GM21515 (cell line): ENCODE measurements at regions not wholly inside any gene's neighbourhood (a gene's known extent, or its start where the extent isn't known, plus 50 kb on each side); places are given as distances from the start of the nearest gene placed in this dataset.

ENCODE experiments used
- ATAC-seq: cut with Tn5 transposase; IDR thresholded peaks from one replicate; pipeline ENCODE4 v1.9.1; 2021; ENCODE audit not compliant: unreplicated experiment

- no peak for ATAC-seq
These were observed 49.9 kb downstream of the SYNE3 start for GRCh38 chr14:95466506-95466905.

- no peak for ATAC-seq
These were observed 50.5 kb downstream of the SYNE3 start for GRCh38 chr14:95465936-95466335.

GRCh38 chr14:95465358-95465757 is 51.1 kb downstream of the SYNE3 start:
- ATAC-seq, result no peak

- ATAC-seq, result no peak
These were observed 51.9 kb downstream of the SYNE3 start for GRCh38 chr14:95464514-95464913.

GRCh38 chr14:95464103-95464502 is 52.3 kb downstream of the SYNE3 start:
- no peak for ATAC-seq

GRCh38 chr14:95463171-95463901 is 53.1 kb downstream of the SYNE3 start:
- ATAC-seq, result no peak

- ATAC-seq, result no peak
These were observed 54.0 kb downstream of the SYNE3 start for GRCh38 chr14:95462491-95462890.

- no peak for ATAC-seq
These were observed 55.6 kb downstream of the SYNE3 start for GRCh38 chr14:95460647-95461478.

GRCh38 chr14:95458906-95459305 is 57.5 kb downstream of the SYNE3 start:
- no peak for ATAC-seq

GRCh38 chr14:95458459-95458858 is 58.0 kb downstream of the SYNE3 start:
- no peak for ATAC-seq

- ATAC-seq, result no peak
These were observed 60.2 kb downstream of the SYNE3 start for GRCh38 chr14:95456281-95456680.

- no peak for ATAC-seq
These were observed 61.2 kb downstream of the SYNE3 start for GRCh38 chr14:95455246-95455645.

GRCh38 chr14:95453713-95453980 is 62.8 kb downstream of the SYNE3 start:
- no peak for ATAC-seq

- ATAC-seq, result no peak
These were observed 63.3 kb downstream of the SYNE3 start for GRCh38 chr14:95452893-95453712.

- ATAC-seq, result no peak
These were observed 64.1 kb downstream of the SYNE3 start for GRCh38 chr14:95452176-95452892.

GRCh38 chr14:95449131-95449530 is 67.3 kb downstream of the SYNE3 start:
- no peak for ATAC-seq

- no peak for ATAC-seq
These were observed 70.0 kb downstream of the SYNE3 start for GRCh38 chr14:95446470-95446869.

- no peak for ATAC-seq
These were observed 70.8 kb downstream of the SYNE3 start for GRCh38 chr14:95445676-95446075.

GRCh38 chr14:95445161-95445560 is 71.3 kb downstream of the SYNE3 start:
- no peak for ATAC-seq

- ATAC-seq, result no peak
These were observed 72.0 kb downstream of the SYNE3 start for GRCh38 chr14:95444132-95445129.
